Activated CD4-positive, alpha-beta T cell treated with anti-CD3 and anti-CD28 coated beads, Interleukin-2, amount 50 U/mL, for 48 hours (primary cell): ENCODE measurements at regions not wholly inside any gene's neighbourhood (a gene's known extent, or its start where the extent isn't known, plus 50 kb on each side); places are given as distances from the start of the nearest gene placed in this dataset.

Experiments
- DNase-seq, 2 experiments: peaks; one replicate each; pipeline ENCODE4 v3.0.0-alpha.2; 2020

DNA sequence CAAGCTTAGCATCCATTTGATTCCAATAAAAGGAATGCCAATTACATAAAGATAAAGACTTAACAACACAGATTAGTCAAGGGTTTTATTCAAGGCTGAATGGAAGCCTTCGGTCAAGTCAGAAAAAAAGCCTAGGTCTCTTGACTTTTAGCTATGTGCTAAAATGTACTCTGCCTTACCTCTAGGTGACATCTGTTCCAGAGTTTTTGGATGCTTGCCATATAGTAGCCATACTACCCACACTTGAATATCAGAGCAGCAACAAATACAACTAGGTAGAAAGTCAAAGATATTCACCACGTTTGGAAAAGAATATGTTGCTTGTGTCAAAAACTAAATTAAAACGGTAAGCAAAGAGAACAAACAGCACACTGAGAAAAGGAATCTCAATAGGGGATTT lies 484.7 kb downstream of the ELAVL2 start:
- no peak for DNase-seq

DNA sequence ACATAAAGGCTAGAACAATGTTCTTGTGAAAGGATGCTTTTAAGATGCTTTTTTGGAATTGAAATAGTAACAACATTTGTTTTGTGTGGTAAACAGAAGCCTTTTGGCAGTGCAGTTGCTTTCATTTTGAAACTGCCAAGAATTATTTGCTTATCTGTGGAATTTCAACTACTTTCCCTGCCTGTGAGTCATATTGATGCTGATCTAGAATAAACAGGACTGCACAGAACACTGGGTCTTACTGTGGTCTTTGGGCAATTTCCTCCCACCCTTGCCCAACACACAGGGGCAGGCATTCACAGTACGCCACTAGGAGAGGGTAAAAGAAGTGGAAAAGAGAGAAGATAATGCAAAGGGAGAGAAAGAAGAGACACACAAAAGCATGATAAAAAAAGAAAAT lies 483.7 kb downstream of the ELAVL2 start:
- DNase-seq: no peak

DNA sequence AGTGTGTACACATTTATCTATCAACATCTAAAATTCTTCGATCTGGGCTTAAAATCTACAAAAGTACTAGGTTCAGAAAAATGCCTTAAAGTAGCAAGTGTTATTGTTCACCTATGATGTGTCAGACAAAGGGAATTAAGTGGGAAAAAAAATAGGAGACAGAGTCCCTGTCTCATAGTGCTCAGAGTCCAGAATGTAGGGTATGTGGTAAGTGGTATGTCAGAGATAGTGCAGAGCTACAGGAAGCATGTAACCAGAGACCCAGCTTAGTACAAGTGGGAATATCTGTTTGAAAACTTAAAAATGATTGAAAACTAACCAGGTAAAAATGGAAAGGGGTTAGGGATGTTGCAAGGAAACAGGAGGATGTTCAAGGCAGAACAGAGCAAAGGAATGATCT lies 482.8 kb downstream of the ELAVL2 start:
- DNase-seq: no peak

GRCh38 chr9:23361096-23361495 lies 464.9 kb downstream of the ELAVL2 start:
- DNase-seq: no peak

DNA sequence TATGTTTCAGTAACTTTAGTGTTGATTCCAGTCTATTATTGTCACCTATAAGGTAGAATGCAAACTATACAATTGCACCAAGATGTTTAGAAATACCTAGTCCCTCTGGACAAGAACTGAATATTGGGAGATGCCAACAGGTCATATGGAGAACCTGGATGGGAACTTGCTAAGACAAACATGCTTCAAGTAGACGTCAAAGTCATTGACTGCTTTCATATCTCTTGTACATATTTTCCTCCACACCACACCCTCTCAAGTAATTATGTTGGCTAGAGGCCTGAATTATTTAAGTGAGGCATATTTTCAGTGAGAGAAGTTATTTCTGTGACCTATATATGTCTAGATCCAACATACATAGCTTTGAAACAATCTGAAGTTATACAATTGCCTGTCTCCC lies 453.3 kb downstream of the ELAVL2 start:
- DNase-seq: no peak

DNA sequence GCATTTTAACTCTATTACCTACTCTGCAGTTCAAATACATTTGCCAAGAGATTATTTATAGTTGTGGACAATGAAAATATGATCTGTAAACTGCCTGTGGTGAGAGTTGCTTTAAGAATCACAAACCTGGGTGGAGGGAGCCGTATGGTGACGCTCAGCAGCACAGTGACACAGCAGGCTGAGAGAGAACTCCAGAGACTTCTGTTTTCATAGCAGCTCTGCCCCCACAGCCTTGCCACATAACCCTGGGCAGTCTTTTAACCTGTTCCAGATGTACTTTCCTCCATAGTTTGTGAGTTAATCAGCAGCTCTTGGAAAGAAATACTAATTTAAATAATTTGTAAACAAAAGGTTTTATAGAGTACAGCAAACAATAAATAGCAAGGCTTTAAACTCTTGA lies 450.5 kb downstream of the ELAVL2 start:
- no peak for DNase-seq

DNA sequence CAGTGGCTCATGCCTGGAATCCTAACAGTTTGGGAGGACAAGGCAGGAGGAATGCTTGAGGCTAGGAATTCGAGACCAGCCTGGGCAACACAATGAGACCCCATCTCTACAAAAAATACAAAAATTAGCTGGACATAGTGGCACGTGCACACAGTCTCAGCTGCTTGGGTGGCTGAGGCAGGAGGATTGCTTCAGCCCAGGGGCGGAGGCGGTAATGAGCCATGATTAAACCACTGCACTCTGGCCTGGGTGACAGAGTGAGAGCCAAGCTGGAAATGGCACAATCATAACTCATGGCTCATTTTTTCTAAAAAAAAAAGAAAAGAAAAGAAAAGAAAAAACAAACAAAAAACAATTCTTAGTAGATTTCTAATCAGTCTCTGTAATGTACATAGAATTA lies 446.2 kb downstream of the ELAVL2 start:
- no peak for DNase-seq

GRCh38 chr9:23380821-23381220 lies 445.2 kb downstream of the ELAVL2 start:
- DNase-seq: no peak

DNA sequence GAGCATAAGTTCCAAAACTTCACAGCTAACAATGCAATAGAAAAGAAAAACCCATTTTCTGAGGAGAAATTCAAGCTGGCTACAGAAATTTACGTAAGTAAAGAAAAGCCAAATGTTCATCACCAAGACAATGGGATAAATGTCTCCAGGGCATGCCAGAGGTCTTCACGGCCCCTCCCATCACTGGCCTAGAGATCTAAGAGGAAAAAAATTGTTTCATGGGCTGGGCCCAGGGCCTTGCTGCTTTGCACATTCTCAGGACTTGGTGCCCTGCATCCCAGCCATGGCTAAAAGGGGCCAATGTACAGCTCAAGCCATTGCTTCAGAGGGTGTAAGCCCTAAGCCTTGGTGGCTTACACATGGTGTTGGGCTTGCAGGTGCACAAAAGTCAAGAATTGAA lies 443.6 kb downstream of the ELAVL2 start:
- DNase-seq: no peak

DNA sequence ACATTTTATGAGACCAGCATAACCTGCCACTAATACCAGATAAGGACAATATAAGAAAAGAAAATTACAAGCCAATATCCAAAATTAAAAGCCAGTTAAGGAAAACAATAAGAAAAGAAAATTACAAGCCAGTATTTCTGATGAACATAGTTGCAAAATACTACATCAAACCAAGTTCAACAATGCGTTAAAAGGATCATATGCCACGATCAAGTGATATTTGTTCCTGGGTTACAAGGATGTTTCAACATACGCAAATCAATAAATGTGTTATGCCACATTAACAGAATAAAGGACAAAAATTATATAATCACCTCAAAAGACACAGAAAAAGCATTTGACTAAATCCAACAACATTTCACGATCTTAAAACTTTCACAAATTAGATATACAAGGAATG lies 431.9 kb downstream of the ELAVL2 start:
- no peak for DNase-seq

GRCh38 chr9:23408874-23409273 lies 417.2 kb downstream of the ELAVL2 start:
- DNase-seq: no peak

DNA sequence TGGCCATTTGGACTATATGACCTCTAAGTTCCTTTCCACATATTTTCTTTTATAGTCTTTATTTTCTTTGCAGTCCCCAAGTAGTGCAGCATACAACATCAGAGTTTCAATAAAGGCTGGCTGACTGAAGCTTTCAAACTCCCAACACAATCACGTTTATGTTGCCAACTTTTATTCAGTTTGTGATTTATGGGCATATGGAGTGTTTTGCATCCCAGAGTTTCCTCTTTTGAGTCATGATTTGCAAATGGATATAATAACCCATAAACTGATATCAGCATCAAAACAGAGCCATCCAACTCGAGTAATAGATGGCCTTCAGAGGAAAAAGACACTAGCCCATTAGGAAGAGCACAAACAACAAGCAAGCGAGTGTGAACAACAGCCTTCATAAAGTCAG lies 414.0 kb downstream of the ELAVL2 start:
- no peak for DNase-seq

GRCh38 chr9:23412458-23412857 lies 413.6 kb downstream of the ELAVL2 start:
- no peak for DNase-seq

- DNase-seq: no peak
Observed at GRCh38 chr9:23413541-23413940, 412.5 kb downstream of the ELAVL2 start.

GRCh38 chr9:23423999-23424398 lies 402.0 kb downstream of the ELAVL2 start:
- DNase-seq: no peak

- no peak for DNase-seq
Observed at GRCh38 chr9:23426144-23426543, 399.9 kb downstream of the ELAVL2 start.

DNA sequence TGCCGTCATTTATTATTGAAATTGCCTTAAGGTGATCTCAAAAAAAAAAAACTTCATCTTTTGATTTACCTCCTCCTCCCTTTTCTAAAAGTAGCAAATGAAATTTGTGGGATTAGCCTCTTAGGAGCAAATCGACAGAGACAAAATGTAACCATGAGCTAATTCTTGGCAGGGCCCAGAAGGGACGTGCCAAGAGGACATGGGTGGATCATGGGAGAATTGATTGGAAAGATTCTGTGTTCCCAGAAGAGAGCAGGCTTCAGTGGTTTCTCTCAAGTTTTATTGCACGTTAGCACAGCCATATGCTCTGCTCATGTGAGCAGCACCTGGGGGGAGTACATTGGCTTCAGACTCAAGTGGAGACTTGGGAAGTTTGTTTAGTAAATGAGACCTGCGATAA lies 394.6 kb downstream of the ELAVL2 start:
- DNase-seq: no peak

- DNase-seq: no peak
Observed at GRCh38 chr9:23434654-23435053, 391.4 kb downstream of the ELAVL2 start.

- no peak for DNase-seq
Observed at GRCh38 chr9:23438299-23438907, 387.6 kb downstream of the ELAVL2 start.

- no peak for DNase-seq
Observed at GRCh38 chr9:23441275-23441674, 384.8 kb downstream of the ELAVL2 start.

DNA sequence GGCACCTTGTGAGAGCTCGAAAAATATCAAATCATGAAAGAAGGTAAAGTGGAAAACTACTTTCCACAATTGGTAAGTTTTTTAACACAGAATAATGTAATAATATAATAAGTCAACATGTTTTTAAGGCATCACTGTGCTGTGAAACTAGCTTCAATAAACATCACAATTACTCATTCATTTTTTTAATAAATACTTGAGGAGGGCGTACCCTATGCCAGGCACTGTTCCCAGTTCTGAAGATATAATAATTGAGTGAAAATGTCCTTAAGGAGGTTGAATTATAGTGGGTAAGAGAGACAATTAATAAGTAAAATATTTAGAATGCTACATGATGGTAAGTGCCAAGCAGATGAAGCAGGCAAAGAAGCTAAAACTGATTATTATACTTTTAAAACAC lies 381.4 kb downstream of the ELAVL2 start:
- no peak for DNase-seq

DNA sequence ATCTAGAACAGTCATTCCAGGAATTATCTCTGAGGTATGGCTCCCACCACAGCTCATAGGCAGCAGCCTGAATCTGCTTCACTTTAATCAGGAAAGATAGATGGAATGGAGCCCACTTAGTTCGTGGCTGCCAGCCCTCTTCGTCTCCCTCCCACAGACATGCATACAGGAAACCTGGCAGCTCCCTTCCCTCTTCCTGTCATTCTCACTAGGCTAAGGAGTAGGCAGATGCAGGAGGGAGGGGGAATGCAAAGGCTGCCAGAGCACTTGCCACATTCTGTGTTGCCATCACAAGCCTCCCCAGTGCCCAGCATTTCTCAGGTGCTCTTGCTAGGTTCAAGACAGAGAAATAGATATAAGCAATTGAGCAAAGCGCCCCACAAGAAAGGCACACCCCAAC lies 378.9 kb downstream of the ELAVL2 start:
- no peak for DNase-seq

GRCh38 chr9:23447944-23448343 lies 378.1 kb downstream of the ELAVL2 start:
- DNase-seq: no peak

DNA sequence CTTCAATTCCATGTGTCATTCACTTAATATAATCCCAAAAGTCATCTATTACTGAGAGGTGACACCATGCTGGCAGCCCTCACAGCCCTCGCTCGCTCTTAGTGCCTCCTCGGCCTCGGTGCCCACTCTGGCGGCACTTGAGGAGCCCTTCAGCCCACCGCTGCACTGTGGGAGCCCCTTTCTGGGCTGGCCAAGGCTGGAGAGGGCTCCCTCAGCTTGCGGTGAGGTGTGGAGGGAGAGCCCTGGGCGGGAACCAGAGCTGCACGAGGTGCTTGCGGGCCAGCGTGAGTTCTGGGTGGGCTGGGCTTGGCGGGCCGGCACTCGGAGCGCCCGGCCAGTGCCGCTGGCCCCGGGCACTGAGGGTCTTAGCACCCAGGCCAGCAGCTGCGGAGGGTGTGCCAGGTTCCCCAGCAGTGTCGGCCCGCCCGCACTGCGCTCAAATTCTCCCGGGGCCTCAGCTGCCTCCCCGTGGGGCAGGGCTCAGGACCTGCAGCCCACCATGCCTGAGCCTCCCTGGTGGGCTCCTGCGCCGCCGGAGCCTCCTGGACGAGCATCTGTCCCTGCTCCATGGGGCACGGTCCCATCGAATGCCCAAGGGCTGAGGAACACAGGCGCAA lies 374.1 kb downstream of the ELAVL2 start:
- DNase-seq: no peak

GRCh38 chr9:23464275-23464674 lies 361.8 kb downstream of the ELAVL2 start:
- DNase-seq: no peak
